GM12874 (cell line): ENCODE measurements at regions not wholly inside any gene's neighbourhood (a gene's known extent, or its start where the extent isn't known, plus 50 kb on each side); places are given as distances from the start of the nearest gene placed in this dataset.

Source experiments
- TF ChIP-seq, protein P1 (sequence below): IDR thresholded peaks from 2 replicates; pipeline ENCODE4 v1.5.1; 2011; ENCODE audit warnings: low read depth, mild to moderate bottlenecking, control low read depth, low read length, moderate library complexity; ENCODE audit not compliant: insufficient read depth

DNA sequence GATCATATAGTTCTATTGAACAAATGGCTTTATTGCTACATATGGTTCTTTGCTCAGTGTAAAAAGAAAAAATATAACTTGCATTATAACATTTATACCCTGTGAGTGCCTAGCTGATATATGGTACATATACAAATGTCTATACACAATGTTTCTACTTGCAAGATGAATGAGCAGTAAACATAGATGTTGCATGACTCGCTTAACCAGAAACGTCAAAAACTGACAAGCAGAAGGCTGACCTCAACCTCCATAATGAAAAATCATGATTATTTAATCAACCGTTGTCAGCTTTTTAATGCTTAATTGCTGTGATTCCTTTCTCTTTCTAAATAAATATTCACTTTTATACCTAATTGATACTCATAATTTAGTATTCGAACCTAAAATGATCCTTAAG is 183.3 kb downstream of the PTN start:
- TF ChIP-seq, protein P1, sequence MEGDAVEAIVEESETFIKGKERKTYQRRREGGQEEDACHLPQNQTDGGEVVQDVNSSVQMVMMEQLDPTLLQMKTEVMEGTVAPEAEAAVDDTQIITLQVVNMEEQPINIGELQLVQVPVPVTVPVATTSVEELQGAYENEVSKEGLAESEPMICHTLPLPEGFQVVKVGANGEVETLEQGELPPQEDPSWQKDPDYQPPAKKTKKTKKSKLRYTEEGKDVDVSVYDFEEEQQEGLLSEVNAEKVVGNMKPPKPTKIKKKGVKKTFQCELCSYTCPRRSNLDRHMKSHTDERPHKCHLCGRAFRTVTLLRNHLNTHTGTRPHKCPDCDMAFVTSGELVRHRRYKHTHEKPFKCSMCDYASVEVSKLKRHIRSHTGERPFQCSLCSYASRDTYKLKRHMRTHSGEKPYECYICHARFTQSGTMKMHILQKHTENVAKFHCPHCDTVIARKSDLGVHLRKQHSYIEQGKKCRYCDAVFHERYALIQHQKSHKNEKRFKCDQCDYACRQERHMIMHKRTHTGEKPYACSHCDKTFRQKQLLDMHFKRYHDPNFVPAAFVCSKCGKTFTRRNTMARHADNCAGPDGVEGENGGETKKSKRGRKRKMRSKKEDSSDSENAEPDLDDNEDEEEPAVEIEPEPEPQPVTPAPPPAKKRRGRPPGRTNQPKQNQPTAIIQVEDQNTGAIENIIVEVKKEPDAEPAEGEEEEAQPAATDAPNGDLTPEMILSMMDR: no peak

DNA sequence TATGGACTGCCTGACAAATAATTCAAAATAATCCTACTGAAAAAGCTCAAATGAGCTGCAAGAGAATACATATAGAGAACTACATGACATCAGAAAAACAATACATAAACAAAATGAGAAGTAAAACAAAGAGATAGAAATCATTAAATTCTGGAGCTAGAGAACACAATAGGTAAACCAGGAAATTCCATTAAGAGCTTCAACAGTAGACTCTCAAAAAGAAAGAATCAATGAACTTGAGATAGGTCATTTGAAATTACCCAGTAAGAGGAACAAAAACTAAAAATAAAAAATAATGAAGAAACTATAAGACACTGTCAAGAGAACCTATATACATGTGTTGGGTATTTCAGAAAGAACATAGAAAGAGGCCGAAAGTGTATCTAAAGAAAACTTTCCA is 186.3 kb downstream of the PTN start:
- TF ChIP-seq, protein P1: no peak

DNA sequence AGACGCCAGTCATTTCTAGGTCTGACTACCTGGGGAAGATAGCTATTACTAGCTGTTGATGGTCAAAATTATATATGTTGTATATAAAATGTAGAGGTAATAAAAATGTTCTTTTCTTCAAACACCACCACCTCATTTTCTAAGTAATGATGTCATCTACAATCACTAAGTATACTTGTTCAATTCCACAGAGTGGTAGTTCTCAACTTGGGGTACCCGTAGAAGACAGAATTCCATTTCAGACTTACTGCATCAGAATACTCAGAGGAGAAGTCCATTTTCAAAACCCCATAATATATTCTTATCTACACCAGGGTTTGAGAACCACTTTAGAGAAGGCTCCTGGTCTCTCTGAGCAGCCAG is 191.9 kb downstream of the PTN start:
- TF ChIP-seq, protein P1: no peak

DNA sequence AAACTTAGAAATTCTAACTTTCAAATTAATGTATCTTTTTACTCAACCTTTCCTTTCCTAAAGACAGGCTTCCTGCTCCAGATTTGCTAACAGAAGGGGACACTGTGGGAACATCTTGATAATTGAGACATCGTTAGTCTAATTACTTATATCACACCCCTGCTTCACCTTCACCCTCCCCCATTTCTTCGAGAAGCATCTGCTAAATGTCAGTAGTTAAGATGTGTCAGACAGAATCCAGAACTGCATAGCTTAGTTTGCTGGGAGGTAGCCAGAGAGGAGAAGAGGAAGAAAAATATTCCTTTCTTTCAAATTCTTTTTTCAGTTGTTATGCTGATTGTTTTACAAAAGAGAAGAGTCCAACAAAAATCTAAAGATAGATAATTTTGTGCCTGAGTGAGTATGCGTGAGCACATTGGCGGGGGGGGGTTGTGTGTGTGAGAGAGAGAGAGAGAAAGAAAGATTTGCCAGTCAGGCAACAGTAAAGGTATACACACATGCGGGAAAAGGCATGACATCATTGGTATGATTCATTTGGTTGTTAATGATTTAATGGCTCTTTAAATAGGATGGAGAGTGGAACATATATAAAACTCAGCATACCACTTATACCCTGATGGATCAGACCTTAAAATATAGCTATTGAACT is 192.4 kb downstream of the PTN start:
- TF ChIP-seq, protein P1: no peak

DNA sequence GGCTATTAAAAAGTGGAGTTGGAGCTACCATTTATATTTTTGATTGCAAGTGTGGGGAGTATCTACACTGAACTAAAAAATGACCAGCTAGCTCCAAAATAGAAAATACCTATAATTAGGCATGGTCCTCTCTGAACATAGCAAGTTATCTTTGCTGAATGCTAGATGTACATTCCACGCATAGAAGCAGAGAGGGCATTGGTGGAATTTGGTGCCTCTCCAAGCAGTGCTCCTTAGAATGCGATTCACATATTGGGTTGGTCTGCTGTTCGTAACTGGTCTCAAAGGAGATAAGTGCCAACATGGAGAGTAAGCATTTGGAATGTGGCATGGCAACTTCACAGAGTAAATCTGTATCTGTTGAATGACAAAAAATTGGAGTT is 196.2 kb downstream of the PTN start:
- TF ChIP-seq, protein P1: no peak

DNA sequence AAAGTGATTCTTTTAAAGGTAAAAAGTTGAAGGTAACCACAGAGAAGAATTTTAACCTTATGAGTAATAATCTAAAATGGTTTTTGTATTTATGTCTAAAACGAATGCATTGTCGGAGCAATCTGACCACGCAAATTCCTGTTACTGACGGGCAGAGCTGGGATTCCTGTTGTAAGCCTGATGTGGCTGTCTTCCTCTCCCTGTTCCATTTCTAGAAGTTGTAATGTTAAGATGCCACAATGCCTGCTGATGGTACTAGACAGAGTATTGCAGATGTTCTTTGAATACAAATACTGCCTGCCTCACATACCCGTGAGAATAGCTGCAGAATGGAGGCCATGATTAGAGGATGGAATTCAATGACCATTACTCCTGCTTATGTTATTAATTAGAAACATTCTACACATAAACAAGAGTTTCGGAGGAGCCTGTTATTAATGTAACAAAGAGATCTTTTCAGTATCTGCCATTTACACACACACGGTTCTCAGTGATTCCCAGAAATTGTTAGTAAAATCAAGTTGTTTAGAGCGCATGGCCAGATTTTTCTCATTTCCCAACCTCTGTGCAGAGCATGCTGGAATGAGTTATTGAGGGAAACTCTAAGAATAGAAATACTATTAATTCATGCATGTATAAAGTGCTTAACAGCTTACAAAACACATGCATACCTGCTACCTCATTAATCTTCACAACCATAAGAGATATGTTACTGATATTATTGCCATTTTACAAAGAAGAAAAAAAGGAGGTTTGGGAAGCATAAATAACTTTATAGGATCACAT is 196.8 kb downstream of the PTN start:
- TF ChIP-seq, protein P1: no peak

DNA sequence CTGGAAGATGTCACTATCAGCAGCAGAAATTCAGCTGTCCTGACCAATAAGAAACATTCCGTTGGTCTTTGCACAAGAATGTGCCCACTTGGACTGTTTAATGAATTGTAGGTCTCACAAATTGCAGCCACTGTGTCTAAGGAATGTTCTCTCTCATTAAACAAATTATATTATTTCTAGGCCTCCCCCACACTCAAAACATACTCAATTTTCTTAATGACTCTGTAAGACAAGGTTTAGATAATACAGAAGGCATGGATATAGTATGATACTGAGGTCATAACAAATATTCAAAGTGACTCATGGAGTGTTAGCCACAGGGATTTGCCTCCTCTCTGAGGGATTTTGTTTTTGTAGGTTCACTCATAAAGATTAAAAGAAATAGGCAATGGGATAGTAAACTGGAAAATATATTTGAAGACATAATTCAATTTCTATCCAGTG is 197.5 kb downstream of the PTN start:
- TF ChIP-seq, protein P1: no peak
